GM12864 (cell line): ENCODE measurements at regions not wholly inside any gene's neighbourhood (a gene's known extent, or its start where the extent isn't known, plus 50 kb on each side); places are given as distances from the start of the nearest gene placed in this dataset.

Source experiments
- DNase-seq: peaks from one replicate; pipeline ENCODE4 v3.0.0-alpha.2; 2011; ENCODE audit warnings: low read depth
- H3K4me3 ChIP-seq: 2 replicates; pipeline ENCODE4 v1.5.1; 2011; ENCODE audit warnings: mild to moderate bottlenecking, low read depth, low read length, control low read depth
- TF ChIP-seq, protein P1 (sequence below): IDR thresholded peaks from 2 replicates; pipeline ENCODE4 v1.5.1; 2011; ENCODE audit warnings: low read depth, mild to moderate bottlenecking, moderate library complexity, low read length, control low read depth, inconsistent platforms; ENCODE audit errors: missing control alignments

DNA sequence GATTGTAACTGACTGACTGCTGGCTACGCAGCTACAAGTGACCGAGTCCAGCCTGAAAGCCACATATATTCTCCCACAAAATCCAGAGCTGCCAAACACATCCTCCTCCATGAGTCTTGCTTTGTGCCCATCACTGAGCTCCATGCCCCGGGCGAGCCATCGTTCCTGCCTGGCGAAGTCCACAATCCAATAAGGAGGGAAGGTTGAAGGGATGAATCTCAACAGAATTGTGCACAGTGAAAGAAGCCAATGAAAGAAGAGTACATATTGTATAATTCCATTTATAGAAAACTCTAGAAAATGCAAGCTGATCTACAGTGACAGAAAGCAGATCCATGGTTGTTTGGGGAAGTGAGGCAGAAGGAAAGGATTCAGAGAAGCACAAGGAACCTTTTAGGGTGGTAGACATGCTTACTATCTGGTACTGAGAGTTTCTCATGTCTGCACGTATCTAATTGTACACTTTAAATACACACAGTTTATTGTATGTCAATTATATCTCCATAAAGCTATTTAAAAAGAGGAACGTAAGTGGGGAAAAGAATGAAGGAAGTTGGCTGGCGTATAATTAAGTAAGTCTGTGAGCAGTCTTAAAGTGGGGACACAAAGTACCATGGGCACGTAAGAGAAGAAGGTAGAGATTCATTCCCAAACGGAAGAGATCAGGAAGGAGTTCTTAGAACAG lies 115.9 kb upstream of the JUN start:
- TF ChIP-seq, protein P1, sequence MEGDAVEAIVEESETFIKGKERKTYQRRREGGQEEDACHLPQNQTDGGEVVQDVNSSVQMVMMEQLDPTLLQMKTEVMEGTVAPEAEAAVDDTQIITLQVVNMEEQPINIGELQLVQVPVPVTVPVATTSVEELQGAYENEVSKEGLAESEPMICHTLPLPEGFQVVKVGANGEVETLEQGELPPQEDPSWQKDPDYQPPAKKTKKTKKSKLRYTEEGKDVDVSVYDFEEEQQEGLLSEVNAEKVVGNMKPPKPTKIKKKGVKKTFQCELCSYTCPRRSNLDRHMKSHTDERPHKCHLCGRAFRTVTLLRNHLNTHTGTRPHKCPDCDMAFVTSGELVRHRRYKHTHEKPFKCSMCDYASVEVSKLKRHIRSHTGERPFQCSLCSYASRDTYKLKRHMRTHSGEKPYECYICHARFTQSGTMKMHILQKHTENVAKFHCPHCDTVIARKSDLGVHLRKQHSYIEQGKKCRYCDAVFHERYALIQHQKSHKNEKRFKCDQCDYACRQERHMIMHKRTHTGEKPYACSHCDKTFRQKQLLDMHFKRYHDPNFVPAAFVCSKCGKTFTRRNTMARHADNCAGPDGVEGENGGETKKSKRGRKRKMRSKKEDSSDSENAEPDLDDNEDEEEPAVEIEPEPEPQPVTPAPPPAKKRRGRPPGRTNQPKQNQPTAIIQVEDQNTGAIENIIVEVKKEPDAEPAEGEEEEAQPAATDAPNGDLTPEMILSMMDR, result no peak
- no peak for DNase-seq
- no peak overlapping the region for H3K4me3 ChIP-seq

DNA sequence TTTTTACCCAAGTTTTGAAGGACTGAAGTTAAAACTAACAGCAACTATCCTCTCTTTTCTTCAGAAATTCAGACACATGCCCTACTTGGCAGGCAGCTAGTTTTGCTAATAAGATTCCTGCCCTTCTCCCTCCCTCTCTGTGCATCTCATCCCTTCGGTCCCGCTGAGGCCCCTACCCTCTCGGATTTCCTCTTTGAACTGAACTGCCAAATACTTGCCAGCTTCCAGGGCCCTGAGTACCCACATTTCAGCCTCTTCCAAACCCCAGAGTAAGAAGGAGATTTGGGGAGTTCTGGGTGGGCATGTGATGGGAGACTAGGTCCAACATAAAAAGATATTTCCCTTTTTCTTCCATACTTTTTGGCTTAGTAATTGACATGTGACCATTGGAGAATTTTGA lies 116.5 kb upstream of the JUN start:
- TF ChIP-seq, protein P1, result no peak
- no peak overlapping the region for H3K4me3 ChIP-seq
- DNase-seq, result no peak

GRCh38 chr1:58901008-58901407 lies 117.2 kb upstream of the JUN start:
- no peak overlapping the region for H3K4me3 ChIP-seq
- no peak for DNase-seq
- TF ChIP-seq, protein P1, result no peak

DNA sequence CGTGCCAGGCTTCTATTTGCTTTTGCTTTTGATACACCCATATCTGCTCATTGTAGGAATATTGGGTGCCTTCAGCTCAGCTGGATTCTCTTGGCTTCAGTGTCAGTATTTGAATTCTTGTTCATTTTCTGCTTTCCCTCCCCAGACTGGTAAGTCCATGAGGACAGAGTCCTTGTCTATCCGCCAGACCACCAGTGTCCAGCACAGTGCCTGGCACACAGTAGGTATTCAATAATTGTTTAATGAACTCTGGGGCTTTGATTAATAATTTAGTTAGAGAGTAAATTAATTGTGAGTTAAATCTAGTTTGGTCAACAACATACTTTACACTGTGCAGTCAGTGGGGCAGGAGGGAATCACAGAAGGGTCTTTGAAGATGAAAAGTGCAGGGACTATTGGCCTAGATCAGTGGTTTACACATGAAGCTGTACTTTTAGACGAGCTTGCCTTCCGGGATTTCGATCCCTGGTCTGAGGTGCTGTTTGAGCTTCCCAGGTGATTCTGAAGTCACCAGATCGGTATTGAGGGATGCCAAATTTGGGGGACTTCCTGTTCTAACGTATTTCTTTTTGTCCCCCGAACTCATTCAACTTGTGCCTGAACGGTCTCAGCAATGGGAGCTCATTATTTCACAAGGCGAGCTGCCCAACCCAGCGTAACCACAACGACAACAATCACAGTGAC lies 119.1 kb upstream of the JUN start:
- DNase-seq, result no peak
- H3K4me3 ChIP-seq, result peak overlapping the region; percentile 60

GRCh38 chr1:58903514-58904298 lies 119.9 kb upstream of the JUN start:
- peak; percentile 85 for DNase-seq
- TF ChIP-seq, protein P1, result no peak
- peak overlapping the region; percentile 60 for H3K4me3 ChIP-seq

More for the DNA sequence above, 119.1 kb upstream of the JUN start:
- TF ChIP-seq, protein P1, result no peak

DNA sequence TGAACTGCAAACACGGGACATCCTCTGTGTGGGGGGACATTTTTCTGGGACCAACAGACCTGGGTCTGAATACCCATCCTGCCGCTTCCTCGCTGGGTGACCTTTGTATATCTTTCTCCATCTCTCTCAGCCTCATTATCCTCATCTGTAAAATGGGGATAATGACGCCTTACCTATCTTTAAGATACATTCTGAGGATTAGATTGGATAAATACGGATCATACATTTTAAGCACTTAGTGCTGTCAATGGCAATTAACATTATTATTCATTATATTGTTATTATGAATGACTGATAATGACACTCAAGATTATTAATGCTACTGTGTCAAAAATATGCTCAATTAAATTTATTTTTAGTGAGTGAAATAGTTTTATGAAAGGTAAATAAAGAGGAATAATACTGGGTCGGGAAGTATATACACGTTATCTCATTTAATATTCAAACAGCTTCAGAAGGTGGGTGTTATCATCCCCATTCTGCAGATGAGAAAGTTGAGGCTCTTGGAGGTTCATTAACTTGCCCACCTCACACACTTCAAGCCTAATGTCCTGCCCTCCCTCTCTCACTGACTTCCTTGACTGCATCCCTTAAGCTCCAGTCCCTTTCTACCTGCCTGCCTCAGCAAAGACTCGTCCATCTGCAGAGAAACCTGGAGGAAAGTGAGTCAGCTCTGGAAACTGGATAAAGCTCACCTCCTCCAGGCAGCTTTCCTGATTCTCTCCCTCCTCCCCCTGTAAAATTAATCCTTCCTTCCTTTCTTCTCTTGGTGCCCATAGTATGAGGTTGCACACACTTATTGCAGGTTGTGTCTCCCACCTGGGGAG lies 120.7 kb upstream of the JUN start:
- TF ChIP-seq, protein P1, result no peak
- DNase-seq, result no peak
- H3K4me3 ChIP-seq, result peak overlapping the region; percentile 60
